Ishikawa (cell line): ENCODE measurements at regions not wholly inside any gene's neighbourhood (a gene's known extent, or its start where the extent isn't known, plus 50 kb on each side); places are given as distances from the start of the nearest gene placed in this dataset.

Experiments used
- CEBPB ChIP-seq: IDR thresholded peaks from 2 replicates; pipeline ENCODE4 v1.6.1; 2012
- CREB1 ChIP-seq: IDR thresholded peaks from 2 replicates; pipeline ENCODE4 v1.6.1; 2012; ENCODE audit warnings: low read depth
- EGR1 ChIP-seq: IDR thresholded peaks from 2 replicates; pipeline ENCODE4 v1.6.1; 2012
- EP300 ChIP-seq: IDR thresholded peaks from 2 replicates; pipeline ENCODE4 v1.6.1; 2012; ENCODE audit warnings: borderline replicate concordance
- FOXM1 ChIP-seq: IDR thresholded peaks from 2 replicates; pipeline ENCODE4 v1.6.1; 2012; ENCODE audit warnings: low read depth, borderline replicate concordance
- NFIC ChIP-seq: IDR thresholded peaks from 2 replicates; pipeline ENCODE4 v1.6.1; 2012
- RAD21 ChIP-seq: IDR thresholded peaks from 2 replicates; pipeline ENCODE4 v1.6.1; 2012; ENCODE audit warnings: low read depth
- REST ChIP-seq: IDR thresholded peaks from 2 replicates; pipeline ENCODE4 v1.6.1; 2012; ENCODE audit warnings: low read depth, mild to moderate bottlenecking
- TAF1 ChIP-seq: IDR thresholded peaks from 2 replicates; pipeline ENCODE4 v1.6.1; 2012; ENCODE audit warnings: low read depth, mild to moderate bottlenecking
- TCF12 ChIP-seq: IDR thresholded peaks from 2 replicates; pipeline ENCODE4 v1.6.1; 2012; ENCODE audit warnings: low read depth
- TEAD4 ChIP-seq: IDR thresholded peaks from 2 replicates; pipeline ENCODE4 v1.6.1; 2012
- USF1 ChIP-seq: IDR thresholded peaks from 2 replicates; pipeline ENCODE4 v1.6.1; 2012
- YY1 ChIP-seq: IDR thresholded peaks from 2 replicates; pipeline ENCODE4 v1.6.1; 2012; ENCODE audit warnings: low read depth
- ZBTB7A ChIP-seq: IDR thresholded peaks from 2 replicates; pipeline ENCODE4 v1.6.1; 2012; ENCODE audit warnings: low read depth
- TF ChIP-seq, protein P1 (sequence below): IDR thresholded peaks from 2 replicates; pipeline ENCODE4 v1.6.1; 2012

- TF ChIP-seq, protein P1, sequence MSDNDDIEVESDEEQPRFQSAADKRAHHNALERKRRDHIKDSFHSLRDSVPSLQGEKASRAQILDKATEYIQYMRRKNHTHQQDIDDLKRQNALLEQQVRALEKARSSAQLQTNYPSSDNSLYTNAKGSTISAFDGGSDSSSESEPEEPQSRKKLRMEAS, result no peak
- TF ChIP-seq YY1, result no peak
- no peak for TF ChIP-seq ZBTB7A
- no peak for TF ChIP-seq TAF1
- TF ChIP-seq EGR1, result no peak
- no peak for TF ChIP-seq NFIC
- TF ChIP-seq TCF12, result no peak
- TF ChIP-seq REST, result no peak
- no peak for TF ChIP-seq RAD21
- no peak for TF ChIP-seq CREB1
These were observed 301.7 kb downstream of the BRD1 start for GRCh38 chr22:49525801-49526535.

DNA sequence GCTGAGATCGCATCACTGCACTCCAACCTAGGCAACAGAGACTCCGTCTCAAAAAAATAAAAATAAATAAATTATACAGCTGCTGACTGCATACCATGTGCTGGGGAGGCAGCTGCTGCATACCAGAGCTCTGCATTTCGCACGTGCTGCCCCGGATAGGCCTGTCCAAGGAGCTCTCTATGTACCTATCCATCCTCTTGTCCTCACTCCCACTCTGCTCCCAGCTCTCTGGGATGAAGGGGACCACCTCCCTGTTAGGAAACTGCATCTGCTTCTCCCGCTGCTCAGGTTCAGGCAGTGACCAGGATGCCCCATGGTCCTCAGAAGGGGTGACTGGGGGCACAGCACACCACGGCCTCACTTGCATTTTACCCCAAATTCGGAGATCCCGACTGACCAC, 302.3 kb downstream of the BRD1 start:
- no peak for TF ChIP-seq REST

GRCh38 chr22:49524362-49524761, 303.3 kb downstream of the BRD1 start:
- TF ChIP-seq TCF12, result no peak
- no peak for TF ChIP-seq CREB1
- TF ChIP-seq FOXM1, result no peak
- TF ChIP-seq EP300, result no peak
- TF ChIP-seq, protein P1, result no peak
- TF ChIP-seq EGR1, result no peak
- no peak for TF ChIP-seq ZBTB7A
- TF ChIP-seq USF1, result no peak
- TF ChIP-seq RAD21, result no peak
- TF ChIP-seq TAF1, result no peak
- TF ChIP-seq NFIC, result no peak
- TF ChIP-seq CEBPB, result no peak
- TF ChIP-seq YY1, result no peak
- TF ChIP-seq TEAD4, result no peak
- no peak for TF ChIP-seq REST

DNA sequence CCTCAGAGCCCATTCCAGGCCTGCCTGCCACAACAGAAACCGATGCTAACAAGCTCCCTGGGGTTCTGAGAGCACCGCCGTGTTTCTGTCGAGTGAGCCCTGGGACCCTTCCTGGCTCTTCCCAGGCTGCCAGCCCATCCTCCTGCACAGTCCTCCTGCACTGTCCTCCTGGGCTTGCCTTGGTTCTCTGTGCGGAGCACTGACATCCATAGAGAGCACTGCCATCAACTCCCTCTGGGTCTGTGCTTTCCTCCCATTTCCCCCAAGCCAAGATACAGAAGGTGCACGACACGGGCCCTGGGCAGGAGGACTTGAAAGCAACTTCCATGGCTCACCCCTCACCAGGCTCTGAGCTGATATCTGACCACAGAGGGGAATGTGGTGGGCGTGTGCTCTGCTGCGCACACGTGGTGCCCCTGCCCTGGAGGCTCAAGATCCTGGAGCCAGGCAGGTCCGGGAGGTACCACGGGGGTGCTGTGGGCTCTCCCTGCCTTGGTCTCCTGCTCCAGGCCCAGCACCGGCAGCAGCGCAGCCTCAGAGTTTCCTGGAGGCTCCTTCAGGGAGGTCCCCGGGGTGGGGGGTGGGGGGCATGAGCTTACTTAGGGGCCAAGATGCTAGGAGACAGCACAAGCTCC, 304.2 kb downstream of the BRD1 start:
- no peak for TF ChIP-seq EP300
- no peak for TF ChIP-seq YY1
- no peak for TF ChIP-seq CREB1
- no peak for TF ChIP-seq CEBPB
- TF ChIP-seq ZBTB7A, result no peak
- no peak for TF ChIP-seq REST
- no peak for TF ChIP-seq FOXM1
- no peak for TF ChIP-seq NFIC
- TF ChIP-seq USF1, result no peak
- TF ChIP-seq TCF12, result no peak
- TF ChIP-seq, protein P1, result no peak
- TF ChIP-seq TEAD4, result no peak
- no peak for TF ChIP-seq RAD21
- TF ChIP-seq TAF1, result no peak
- no peak for TF ChIP-seq EGR1
